IMR-90 (cell line): ENCODE measurements at regions not wholly inside any gene's neighbourhood (a gene's known extent, or its start where the extent isn't known, plus 50 kb on each side); places are given as distances from the start of the nearest gene placed in this dataset.

Experiments
- CTCF ChIP-seq: conservative IDR thresholded peaks from 2 replicates; pipeline ENCODE4 v1.5.1; 2012; ENCODE audit warnings: mild to moderate bottlenecking, low read depth, low read length, improper control_type of control experiment
- MAFK ChIP-seq: IDR thresholded peaks from 2 replicates; pipeline ENCODE4 v1.6.1; 2012; ENCODE audit warnings: low read depth, low read length, improper control_type of control experiment
- POLR2A ChIP-seq: IDR thresholded peaks from 2 replicates; pipeline ENCODE4 v1.6.1; 2012; ENCODE audit warnings: mild to moderate bottlenecking, low read depth, low read length

GRCh38 chr2:174020926-174021662 lies 55.9 kb upstream of the SP3 start:
- no peak for TF ChIP-seq MAFK
- TF ChIP-seq POLR2A: no peak
- TF ChIP-seq CTCF: no peak
